Sigmoid colon (tissue), 4 donors: ENCODE measurements at regions not wholly inside any gene's neighbourhood (a gene's known extent, or its start where the extent isn't known, plus 50 kb on each side); places are given as distances from the start of the nearest gene placed in this dataset.

ENCODE experiments used
- EP300 ChIP-seq, 4 donors: sonication (generic); formaldehyde crosslinking; IDR thresholded peaks; one replicate each; pipeline ENCODE4 v1.6.1; 2017; ENCODE audit warnings: antibody characterized with exemption in 4 of 4
- POLR2A ChIP-seq, 2 donors: fragments of 450-650 bp; IDR thresholded peaks; one replicate each; pipeline ENCODE4 v1.6.1; 2016; ENCODE audit warnings: antibody characterized with exemption in 2 of 2, mild to moderate bottlenecking in 2 of 2, moderate library complexity in 2 of 2
- TF ChIP-seq, protein P1 (sequence below), 4 experiments: fragments of 450-650 bp in 3 of 4; fragments of 200-600 bp in 1 of 4; IDR thresholded peaks; one replicate each; pipeline ENCODE4 v1.5.1; 2016 to 2019; ENCODE audit warnings: antibody characterized with exemption in 4 of 4, mild to moderate bottlenecking in 3 of 4, moderate library complexity in 2 of 4

DNA sequence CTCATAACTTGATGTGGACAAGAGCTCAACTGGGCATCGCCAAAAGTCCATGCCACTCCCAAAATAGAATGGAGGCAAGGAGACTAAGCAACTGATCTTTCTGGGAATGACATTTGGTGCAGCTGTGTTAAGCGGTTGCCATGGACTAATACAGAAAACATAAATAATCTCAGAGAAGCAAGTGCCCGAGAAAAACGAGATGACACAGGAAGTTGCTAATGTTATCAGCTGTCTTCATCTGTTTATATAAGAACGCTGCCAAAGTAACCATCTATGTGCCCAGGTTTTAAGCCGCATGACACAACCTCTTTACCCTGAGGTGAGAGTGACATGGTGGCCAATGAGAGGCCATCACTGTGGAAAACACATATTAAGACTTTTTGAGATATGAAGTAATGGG lies 54.9 kb upstream of the SACS start:
- no peak for TF ChIP-seq EP300 (IDR thresholded peaks at IDR 0.05)
- TF ChIP-seq, protein P1, sequence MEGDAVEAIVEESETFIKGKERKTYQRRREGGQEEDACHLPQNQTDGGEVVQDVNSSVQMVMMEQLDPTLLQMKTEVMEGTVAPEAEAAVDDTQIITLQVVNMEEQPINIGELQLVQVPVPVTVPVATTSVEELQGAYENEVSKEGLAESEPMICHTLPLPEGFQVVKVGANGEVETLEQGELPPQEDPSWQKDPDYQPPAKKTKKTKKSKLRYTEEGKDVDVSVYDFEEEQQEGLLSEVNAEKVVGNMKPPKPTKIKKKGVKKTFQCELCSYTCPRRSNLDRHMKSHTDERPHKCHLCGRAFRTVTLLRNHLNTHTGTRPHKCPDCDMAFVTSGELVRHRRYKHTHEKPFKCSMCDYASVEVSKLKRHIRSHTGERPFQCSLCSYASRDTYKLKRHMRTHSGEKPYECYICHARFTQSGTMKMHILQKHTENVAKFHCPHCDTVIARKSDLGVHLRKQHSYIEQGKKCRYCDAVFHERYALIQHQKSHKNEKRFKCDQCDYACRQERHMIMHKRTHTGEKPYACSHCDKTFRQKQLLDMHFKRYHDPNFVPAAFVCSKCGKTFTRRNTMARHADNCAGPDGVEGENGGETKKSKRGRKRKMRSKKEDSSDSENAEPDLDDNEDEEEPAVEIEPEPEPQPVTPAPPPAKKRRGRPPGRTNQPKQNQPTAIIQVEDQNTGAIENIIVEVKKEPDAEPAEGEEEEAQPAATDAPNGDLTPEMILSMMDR (IDR thresholded peaks at IDR 0.05): no peak
- no peak for TF ChIP-seq POLR2A (IDR thresholded peaks at IDR 0.05)
